ENCODE measurements at regions not wholly inside any gene's neighbourhood (a gene's known extent, or its start where the extent isn't known, plus 50 kb on each side); places are given as distances from the start of the nearest gene placed in this dataset.

DNA sequence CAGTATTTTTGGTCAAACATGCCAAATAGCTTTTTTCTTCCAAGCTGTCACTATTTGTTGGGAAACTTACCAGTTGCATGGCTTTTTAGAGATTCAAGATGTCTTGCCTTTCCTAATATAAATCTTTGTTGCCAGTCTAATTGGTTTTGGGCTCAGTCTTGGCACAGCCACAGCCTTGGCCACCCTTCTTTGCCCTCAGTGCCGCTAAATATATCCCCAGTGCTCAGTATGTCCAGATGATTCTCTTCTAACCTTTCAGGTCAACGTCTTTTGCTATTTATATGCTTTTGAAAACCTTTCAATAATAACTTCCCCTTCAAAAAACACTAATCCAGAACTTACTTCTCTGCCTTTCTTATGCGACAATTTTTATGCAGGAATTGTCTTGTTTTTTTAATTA lies 483.1 kb upstream of the ZFHX3 start:
- Histone ChIP-seq H3K36me3 (ENCODE audit: control insufficient read depth, insufficient read depth, low read length) (no peaks in the 10 kb centered on the region), H3K4me3 (replicated peaks in 1 of 4; ENCODE audit: control extremely low read depth in 1 of 4, insufficient read depth in 1 of 4, low read depth in 3 of 4, low read length in 4 of 4) (no peak overlapping the region), H3K4me1 (ENCODE audit: control insufficient read depth, extremely low read depth, insufficient read depth, low read length) (no peaks in the 10 kb centered on the region), H3K9me3 (ENCODE audit: control insufficient read depth, insufficient read depth, low read depth, low read length) (no peaks in the 10 kb centered on the region), H2AFZ (ENCODE audit: low read length) (no peak overlapping the region), H4K20me1 (ENCODE audit: control insufficient read depth, extremely low read depth, insufficient read depth, low read length) (no peaks in the 10 kb centered on the region), H3K9ac (ENCODE audit: insufficient read depth, low read length) (no peak overlapping the region), H3K27me3 (ENCODE audit: control insufficient read depth, insufficient read depth, low read length) (no peaks in the 10 kb centered on the region), H3K4me2 (ENCODE audit: extremely low read depth, insufficient read depth, low read length) (no peak overlapping the region), H3K27ac (ENCODE audit: insufficient read depth, low read length) (no peak overlapping the region), H3K79me2 (ENCODE audit: control insufficient read depth, insufficient read depth, low read length) (no peaks in the 10 kb centered on the region)
- no peak for DNase-seq (ENCODE audit: low read depth in 2 of 2)
- no peak for TF ChIP-seq EZH2 (IDR thresholded peaks at IDR 0.05; ENCODE audit: low read length, missing control alignments)

DNA sequence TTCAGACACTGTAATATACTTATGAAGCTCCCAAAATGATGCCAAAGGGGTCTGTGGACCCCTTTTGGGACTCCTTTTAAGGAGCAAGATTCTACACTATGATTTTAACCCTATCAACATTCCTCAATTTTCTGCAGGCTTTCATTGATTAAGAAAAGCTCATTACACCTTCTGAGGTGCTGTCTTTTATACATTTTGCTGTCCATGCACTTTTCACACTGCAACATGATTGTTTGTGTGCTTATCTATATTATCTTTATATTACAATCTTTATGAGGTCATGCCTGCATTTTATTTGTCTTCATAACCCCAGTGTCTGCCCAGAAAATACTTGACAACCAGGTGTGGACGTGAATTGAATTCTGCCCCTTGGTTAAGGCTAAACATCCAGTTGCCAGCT lies 482.6 kb upstream of the ZFHX3 start:
- H3K4me1 ChIP-seq (ENCODE audit: control insufficient read depth, extremely low read depth, insufficient read depth, low read length): no peaks in the 10 kb centered on the region
- H3K27ac ChIP-seq (ENCODE audit: insufficient read depth, low read length): no peak overlapping the region
- no peaks in the 10 kb centered on the region for H4K20me1 ChIP-seq (ENCODE audit: control insufficient read depth, extremely low read depth, insufficient read depth, low read length)
- H3K9ac ChIP-seq (ENCODE audit: insufficient read depth, low read length): no peak overlapping the region
- H3K27me3 ChIP-seq (ENCODE audit: control insufficient read depth, insufficient read depth, low read length): no peaks in the 10 kb centered on the region
- H3K4me2 ChIP-seq (ENCODE audit: extremely low read depth, insufficient read depth, low read length): no peak overlapping the region
- no peaks in the 10 kb centered on the region for H3K79me2 ChIP-seq (ENCODE audit: control insufficient read depth, insufficient read depth, low read length)
- TF ChIP-seq, protein P1, sequence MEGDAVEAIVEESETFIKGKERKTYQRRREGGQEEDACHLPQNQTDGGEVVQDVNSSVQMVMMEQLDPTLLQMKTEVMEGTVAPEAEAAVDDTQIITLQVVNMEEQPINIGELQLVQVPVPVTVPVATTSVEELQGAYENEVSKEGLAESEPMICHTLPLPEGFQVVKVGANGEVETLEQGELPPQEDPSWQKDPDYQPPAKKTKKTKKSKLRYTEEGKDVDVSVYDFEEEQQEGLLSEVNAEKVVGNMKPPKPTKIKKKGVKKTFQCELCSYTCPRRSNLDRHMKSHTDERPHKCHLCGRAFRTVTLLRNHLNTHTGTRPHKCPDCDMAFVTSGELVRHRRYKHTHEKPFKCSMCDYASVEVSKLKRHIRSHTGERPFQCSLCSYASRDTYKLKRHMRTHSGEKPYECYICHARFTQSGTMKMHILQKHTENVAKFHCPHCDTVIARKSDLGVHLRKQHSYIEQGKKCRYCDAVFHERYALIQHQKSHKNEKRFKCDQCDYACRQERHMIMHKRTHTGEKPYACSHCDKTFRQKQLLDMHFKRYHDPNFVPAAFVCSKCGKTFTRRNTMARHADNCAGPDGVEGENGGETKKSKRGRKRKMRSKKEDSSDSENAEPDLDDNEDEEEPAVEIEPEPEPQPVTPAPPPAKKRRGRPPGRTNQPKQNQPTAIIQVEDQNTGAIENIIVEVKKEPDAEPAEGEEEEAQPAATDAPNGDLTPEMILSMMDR (conservative IDR thresholded peaks at IDR 0.05 in 1 of 2, IDR thresholded peaks at IDR 0.05 in 1 of 2; ENCODE audit: low read depth in 1 of 2, low read length in 2 of 2): no peak
- TF ChIP-seq EZH2 (IDR thresholded peaks at IDR 0.05; ENCODE audit: low read length, missing control alignments): no peak
- no peak overlapping the region for H3K4me3 ChIP-seq (replicated peaks in 1 of 4; ENCODE audit: control extremely low read depth in 1 of 4, insufficient read depth in 1 of 4, low read depth in 3 of 4, low read length in 4 of 4)
- H2AFZ ChIP-seq (ENCODE audit: low read length): no peak overlapping the region
- no peak for DNase-seq (ENCODE audit: low read depth in 2 of 2)
- no peaks in the 10 kb centered on the region for H3K9me3 ChIP-seq (ENCODE audit: control insufficient read depth, insufficient read depth, low read depth, low read length)
- no peaks in the 10 kb centered on the region for H3K36me3 ChIP-seq (ENCODE audit: control insufficient read depth, insufficient read depth, low read length)

DNA sequence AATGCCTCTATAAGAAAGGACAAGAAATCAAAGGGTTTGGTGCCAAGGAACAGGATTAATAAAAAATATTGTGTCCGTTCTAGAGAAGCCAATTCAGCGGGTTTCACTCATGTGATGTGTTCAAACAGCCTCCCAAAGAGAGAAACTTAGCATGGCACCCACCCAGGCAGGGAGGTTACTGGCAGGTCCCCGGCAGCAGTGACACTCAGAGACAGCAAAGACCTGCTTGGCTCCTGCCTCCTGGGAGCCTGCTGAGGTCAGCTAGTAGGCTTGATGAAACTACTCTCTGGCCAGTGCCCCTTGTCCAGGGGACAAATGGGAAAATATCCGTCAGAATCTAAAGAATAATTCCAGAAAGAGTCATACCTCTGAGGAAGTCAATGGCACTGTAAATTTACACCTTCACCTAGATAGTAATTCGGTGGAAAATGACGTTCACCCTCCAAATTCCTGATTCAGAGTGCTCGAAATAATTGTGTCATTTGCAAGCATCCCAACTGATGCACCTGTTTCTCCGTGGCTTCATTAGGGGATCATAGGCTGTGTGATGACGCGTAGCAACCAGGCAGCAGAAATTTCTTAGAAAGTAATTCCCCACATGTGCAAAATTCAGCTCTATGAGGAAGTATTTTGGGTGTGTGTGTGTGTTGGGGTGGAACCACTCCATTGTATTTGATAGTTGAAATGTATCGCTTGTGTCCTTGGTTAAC lies 481.5 kb upstream of the ZFHX3 start:
- no peak overlapping the region for H3K4me2 ChIP-seq (ENCODE audit: extremely low read depth, insufficient read depth, low read length)
- no peak for DNase-seq (ENCODE audit: low read depth in 2 of 2)
- no peaks in the 10 kb centered on the region for H3K27me3 ChIP-seq (ENCODE audit: control insufficient read depth, insufficient read depth, low read length)
- no peaks in the 10 kb centered on the region for H3K9me3 ChIP-seq (ENCODE audit: control insufficient read depth, insufficient read depth, low read depth, low read length)
- H2AFZ ChIP-seq (ENCODE audit: low read length): no peak overlapping the region
- no peaks in the 10 kb centered on the region for H3K36me3 ChIP-seq (ENCODE audit: control insufficient read depth, insufficient read depth, low read length)
- H4K20me1 ChIP-seq (ENCODE audit: control insufficient read depth, extremely low read depth, insufficient read depth, low read length): no peaks in the 10 kb centered on the region
- no peak overlapping the region for H3K27ac ChIP-seq (ENCODE audit: insufficient read depth, low read length)
- no peak overlapping the region for H3K4me3 ChIP-seq (replicated peaks in 1 of 4; ENCODE audit: control extremely low read depth in 1 of 4, insufficient read depth in 1 of 4, low read depth in 3 of 4, low read length in 4 of 4)
- no peaks in the 10 kb centered on the region for H3K79me2 ChIP-seq (ENCODE audit: control insufficient read depth, insufficient read depth, low read length)
- no peaks in the 10 kb centered on the region for H3K4me1 ChIP-seq (ENCODE audit: control insufficient read depth, extremely low read depth, insufficient read depth, low read length)
- H3K9ac ChIP-seq (ENCODE audit: insufficient read depth, low read length): no peak overlapping the region
- TF ChIP-seq, protein P1 (conservative IDR thresholded peaks at IDR 0.05 in 1 of 2, IDR thresholded peaks at IDR 0.05 in 1 of 2; ENCODE audit: low read depth in 1 of 2, low read length in 2 of 2): no peak
- no peak for TF ChIP-seq EZH2 (IDR thresholded peaks at IDR 0.05; ENCODE audit: low read length, missing control alignments)

Measured in fibroblast of lung (primary cell).